Cardiac fibroblast (primary cell): ENCODE measurements at regions not wholly inside any gene's neighbourhood (a gene's known extent, or its start where the extent isn't known, plus 50 kb on each side); places are given as distances from the start of the nearest gene placed in this dataset.
"Not testable (repeated sequence)": the region's sequence is repeated elsewhere in the genome, so short reads cannot be mapped to it uniquely, and the experiment has no call there.

Experiments used
- DNase-seq, 2 donors: peaks; one replicate each; pipeline versions ENCODE4 v3.0.0 to v3.0.0-alpha.2; 2010; ENCODE audit warnings: low read depth in 2 of 2
- H3K4me3 ChIP-seq, 2 donors: replicated peaks in 1 of 2; 1 replicate in 1 of 2; 2 replicates in 1 of 2; pipeline ENCODE4 v1.5.1; 2011; ENCODE audit warnings: low read depth in 2 of 2, low read length in 2 of 2, mild to moderate bottlenecking in 2 of 2, moderate library complexity in 1 of 2
- CTCF ChIP-seq: IDR thresholded peaks from one replicate; pipeline ENCODE4 v1.5.1; 2011; ENCODE audit warnings: low read depth, mild to moderate bottlenecking, low read length, inconsistent platforms

GRCh38 chr13:48828962-48829411 is 146.7 kb upstream of the FNDC3A start:
- DNase-seq = peak in 1 of 2 donors; percentile 45
- TF ChIP-seq CTCF = no peak
- H3K4me3 ChIP-seq = no peak overlapping the region

GRCh38 chr13:48829536-48829935 is 146.2 kb upstream of the FNDC3A start:
- DNase-seq = no peak
- no peak for TF ChIP-seq CTCF

GRCh38 chr13:48831248-48831647 is 144.5 kb upstream of the FNDC3A start:
- no peak overlapping the region for H3K4me3 ChIP-seq
- TF ChIP-seq CTCF = no peak
- peak; percentile 21 to 43 for DNase-seq

More at GRCh38 chr13:48829536-48829935, 146.2 kb upstream of the FNDC3A start:
- H3K4me3 ChIP-seq = no peak overlapping the region

- DNase-seq = no peak
- H3K4me3 ChIP-seq = no peak overlapping the region
- no peak for TF ChIP-seq CTCF
Observed at GRCh38 chr13:48833412-48833811, 142.3 kb upstream of the FNDC3A start.

- peak in 1 of 2 donors; percentile 9 for DNase-seq
- H3K4me3 ChIP-seq = not testable (repeated sequence)
Observed at GRCh38 chr13:48835326-48835725, 140.4 kb upstream of the FNDC3A start.

- no peak overlapping the region for H3K4me3 ChIP-seq
- peak; percentile 55 to 57 for DNase-seq
- no peak for TF ChIP-seq CTCF
Observed at GRCh38 chr13:48838193-48838973, 137.3 kb upstream of the FNDC3A start.

GRCh38 chr13:48839171-48839570 is 136.5 kb upstream of the FNDC3A start:
- TF ChIP-seq CTCF = no peak
- no peak overlapping the region for H3K4me3 ChIP-seq
- peak in 1 of 2 donors; percentile 28 for DNase-seq
